Neuron (in vitro differentiated cells): ENCODE measurements at regions not wholly inside any gene's neighbourhood (a gene's known extent, or its start where the extent isn't known, plus 50 kb on each side); places are given as distances from the start of the nearest gene placed in this dataset.

ENCODE experiments used
- H2AFZ ChIP-seq: one replicate; pipeline ENCODE4 v1.6.1; 2013; ENCODE audit warnings: low read depth, mild to moderate bottlenecking, inconsistent platforms, low read length, moderate library complexity
- H3K27me3 ChIP-seq: one replicate; pipeline ENCODE4 v1.6.1; 2013; ENCODE audit warnings: low read length; ENCODE audit not compliant: insufficient read depth
- H3K36me3 ChIP-seq: one replicate; pipeline ENCODE4 v1.6.1; 2013; ENCODE audit warnings: low read length; ENCODE audit not compliant: insufficient read depth
- H3K4me1 ChIP-seq: one replicate; pipeline ENCODE4 v1.6.1; 2013; ENCODE audit warnings: low read length; ENCODE audit not compliant: insufficient read depth
- H3K4me3 ChIP-seq: 2 replicates; pipeline ENCODE4 v1.5.1; 2013; ENCODE audit warnings: mild to moderate bottlenecking, low read length, moderate library complexity
- H3K9me3 ChIP-seq: one replicate; pipeline ENCODE4 v1.6.1; 2013; ENCODE audit warnings: low read length

DNA sequence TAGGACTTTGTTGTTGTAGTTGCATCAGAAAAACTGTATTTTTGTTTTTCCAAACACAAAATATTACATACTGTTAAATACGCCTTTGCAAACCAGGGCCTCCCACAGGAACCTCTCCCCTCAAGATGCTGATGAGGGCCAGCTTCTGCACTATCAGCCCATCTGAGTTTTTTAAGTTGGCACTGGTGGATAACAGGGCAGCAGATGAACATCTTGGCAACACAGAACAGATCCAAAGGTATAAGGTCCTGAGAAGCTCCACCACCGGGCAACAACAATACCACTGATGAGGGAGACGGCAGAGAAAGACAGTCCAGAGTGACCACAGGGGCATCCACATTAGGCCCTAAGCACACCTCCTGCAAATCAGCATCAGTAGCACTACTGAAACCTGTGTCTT lies 177.7 kb downstream of the DLL1 start:
- peaks cover 11% of the 10 kb centered on the region for H3K27me3 ChIP-seq
- H3K4me1 ChIP-seq: no peaks in the 10 kb centered on the region
- no peaks in the 10 kb centered on the region for H3K36me3 ChIP-seq
- no peak overlapping the region for H3K4me3 ChIP-seq
- no peak overlapping the region for H2AFZ ChIP-seq
- H3K9me3 ChIP-seq: peaks cover 2% of the 10 kb centered on the region

DNA sequence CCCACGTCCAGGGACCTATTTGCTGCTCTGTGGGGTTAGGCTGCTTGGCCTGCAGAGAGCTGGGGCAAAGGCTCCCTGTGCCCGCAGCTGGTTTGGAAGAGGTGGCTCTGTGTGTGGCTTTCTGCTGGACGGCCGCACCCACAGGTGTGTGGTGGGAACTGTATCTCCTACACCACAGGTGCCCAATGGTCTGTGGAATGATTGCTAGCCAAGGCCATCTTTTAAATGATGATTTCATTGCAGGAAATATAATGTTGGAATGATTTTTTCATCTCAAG lies 178.4 kb downstream of the DLL1 start:
- H3K36me3 ChIP-seq: no peaks in the 10 kb centered on the region
- no peaks in the 10 kb centered on the region for H3K4me1 ChIP-seq
- H3K4me3 ChIP-seq: no peak overlapping the region
- peaks cover 2% of the 10 kb centered on the region for H3K9me3 ChIP-seq
- H3K27me3 ChIP-seq: peaks cover 11% of the 10 kb centered on the region
- no peak overlapping the region for H2AFZ ChIP-seq

DNA sequence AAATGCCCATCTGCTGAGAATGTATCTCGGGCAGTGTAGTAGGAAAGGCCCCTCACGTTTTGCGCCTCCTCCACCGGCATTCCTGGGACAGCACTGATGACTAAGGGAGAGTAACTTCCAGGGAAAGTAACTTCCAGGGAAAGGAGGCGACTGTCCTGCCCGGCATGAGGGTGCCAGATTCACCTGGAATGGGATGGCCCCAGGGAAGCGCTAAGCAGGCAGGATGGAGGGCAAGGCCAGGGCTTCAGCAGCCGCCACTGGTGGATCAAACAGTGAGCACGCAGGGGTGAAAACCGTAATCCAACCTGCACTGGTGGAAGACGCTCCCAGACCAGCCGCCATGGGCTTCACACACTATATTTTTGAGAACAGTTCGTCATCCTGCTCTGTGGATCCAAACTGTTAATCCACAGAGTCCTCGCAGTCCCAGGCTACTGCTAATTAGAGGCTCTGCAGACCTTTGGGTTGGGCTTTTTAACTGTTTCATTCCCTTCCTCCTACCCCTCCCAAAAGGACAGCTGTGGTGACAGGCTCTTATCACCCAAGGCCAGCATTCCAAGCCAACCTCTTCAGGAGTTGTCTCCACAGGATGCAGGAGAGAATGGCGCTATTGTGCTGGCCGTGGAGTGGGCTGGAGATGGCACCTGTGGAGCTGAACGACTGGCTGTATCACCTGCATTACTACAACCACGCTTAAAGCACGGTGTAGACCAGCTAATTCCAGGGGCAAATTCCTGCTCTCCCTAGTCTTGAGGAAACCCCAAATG lies 178.9 kb downstream of the DLL1 start:
- no peak overlapping the region for H3K4me3 ChIP-seq

DNA sequence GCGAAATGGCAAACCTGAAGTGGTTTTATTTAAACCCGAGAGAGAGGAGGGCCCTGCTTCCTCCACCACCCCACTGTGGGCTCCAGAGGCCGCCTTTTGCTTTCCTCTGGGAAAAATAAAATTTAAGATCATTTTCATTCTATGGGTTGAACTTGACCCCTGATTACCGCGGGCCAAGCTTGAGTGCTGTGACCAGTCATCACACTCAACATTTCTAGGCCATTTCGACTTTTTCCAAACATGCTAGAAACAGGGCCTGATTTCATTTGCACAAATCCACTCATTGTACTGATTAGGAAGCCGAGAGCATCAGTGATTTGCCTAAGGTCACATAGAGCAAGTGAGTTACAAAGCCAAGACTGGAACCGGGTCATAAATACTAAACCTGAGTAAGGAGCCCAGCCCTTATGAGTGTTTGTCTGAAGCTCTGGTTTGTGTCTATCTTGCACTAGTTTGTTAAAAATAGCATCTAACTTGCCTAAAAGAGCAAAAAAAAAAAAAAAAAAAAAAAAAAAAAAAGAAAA lies 179.7 kb downstream of the DLL1 start:
- Histone ChIP-seq H3K4me3 (no peak overlapping the region), H2AFZ (no peak overlapping the region), H3K36me3 (no peaks in the 10 kb centered on the region), H3K4me1 (no peaks in the 10 kb centered on the region), H3K9me3 (peaks cover 2% of the 10 kb centered on the region), H3K27me3 (peaks cover 11% of the 10 kb centered on the region)

More for the DNA sequence above, 178.9 kb downstream of the DLL1 start:
- H3K9me3 ChIP-seq: peaks cover 2% of the 10 kb centered on the region
- H3K4me1 ChIP-seq: no peaks in the 10 kb centered on the region
- H2AFZ ChIP-seq: no peak overlapping the region
- H3K27me3 ChIP-seq: peaks cover 11% of the 10 kb centered on the region
- no peaks in the 10 kb centered on the region for H3K36me3 ChIP-seq

DNA sequence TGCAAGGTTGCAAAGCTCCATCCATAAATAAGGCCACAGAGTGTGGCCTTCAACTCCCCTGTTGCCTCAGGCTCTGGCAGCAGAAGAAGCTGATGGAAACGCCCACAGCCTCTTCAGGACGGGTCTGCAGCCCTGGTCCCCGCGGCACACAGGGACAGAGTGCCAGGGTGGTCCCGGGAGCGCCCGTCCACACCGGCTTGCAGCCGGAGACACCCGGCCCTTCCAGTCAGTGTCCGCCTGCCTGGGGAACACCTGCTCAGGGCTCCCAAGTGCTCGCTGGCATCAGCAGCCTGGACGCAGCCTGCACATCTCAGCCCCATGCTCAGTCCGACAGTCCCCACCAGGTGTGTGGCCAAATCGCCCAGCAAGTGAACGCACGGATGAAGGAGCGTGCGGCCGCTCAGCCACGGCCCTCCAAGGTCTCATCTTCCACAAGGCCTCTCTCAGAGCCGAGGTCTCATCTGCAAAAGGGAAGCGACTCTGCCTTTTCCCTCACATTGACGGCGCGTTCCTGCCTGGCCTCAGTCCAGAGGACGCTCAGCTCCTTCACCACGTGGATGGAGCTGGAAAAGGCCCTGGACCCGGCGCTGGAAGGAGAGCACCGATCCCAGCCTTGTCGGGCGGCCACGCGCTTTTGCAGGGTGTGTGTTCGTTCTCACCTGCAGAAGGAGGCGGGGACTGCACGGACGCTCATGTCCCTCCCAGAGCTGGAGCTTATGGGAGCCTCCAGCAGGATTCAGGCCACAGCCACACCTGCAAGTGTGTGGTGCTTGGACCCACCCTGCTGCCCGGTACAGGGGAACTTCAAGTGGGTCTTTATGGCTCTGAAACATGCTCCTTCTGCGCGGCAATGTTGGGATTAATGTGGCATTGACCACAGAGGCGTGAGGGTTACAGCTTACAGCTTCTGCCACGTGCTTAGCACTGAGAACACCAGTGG lies 180.4 kb downstream of the DLL1 start:
- no peaks in the 10 kb centered on the region for H3K4me1 ChIP-seq

DNA sequence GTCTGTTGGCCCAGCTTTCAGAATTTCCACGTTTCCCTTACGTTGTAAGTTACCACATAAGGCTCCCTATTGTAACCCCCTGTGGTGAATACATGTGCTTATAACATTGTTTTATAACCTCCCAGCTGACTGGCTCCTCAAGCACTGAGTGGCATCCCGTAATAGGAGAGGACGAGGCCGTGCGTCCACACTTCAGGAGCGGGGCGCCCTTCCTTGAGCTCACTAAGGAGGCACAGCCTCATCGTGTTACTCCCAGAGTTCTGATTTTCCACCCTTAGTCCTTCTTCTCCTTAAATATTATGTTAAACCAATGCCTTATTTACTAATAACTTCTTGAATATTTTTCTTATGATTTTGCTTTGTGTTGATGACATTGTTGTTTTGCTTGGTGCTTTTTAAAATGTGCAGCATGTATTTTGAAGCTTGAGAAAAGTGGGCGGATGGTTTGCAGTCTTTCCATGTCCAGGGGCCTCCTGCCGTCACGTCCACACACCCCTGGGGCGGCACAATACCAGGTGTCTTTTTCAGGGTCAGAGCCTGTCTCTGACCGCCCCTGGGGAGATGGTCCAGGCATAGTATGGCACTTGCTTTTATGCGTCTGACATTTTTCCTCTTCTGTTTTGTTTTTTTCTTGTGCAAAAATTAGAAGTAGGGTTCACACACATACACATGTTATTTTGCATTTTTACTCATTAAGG lies 181.8 kb downstream of the DLL1 start:
- Histone ChIP-seq H3K4me3 (no peak overlapping the region), H3K9me3 (no peaks in the 10 kb centered on the region), H2AFZ (no peak overlapping the region), H3K36me3 (no peaks in the 10 kb centered on the region), H3K4me1 (no peaks in the 10 kb centered on the region), H3K27me3 (peaks cover 7% of the 10 kb centered on the region)

More for the DNA sequence above, 180.4 kb downstream of the DLL1 start:
- peaks cover 7% of the 10 kb centered on the region for H3K27me3 ChIP-seq
- H3K4me3 ChIP-seq: no peak overlapping the region
- H3K9me3 ChIP-seq: peaks cover under 1% of the 10 kb centered on the region
- H2AFZ ChIP-seq: no peak overlapping the region
- H3K36me3 ChIP-seq: no peaks in the 10 kb centered on the region

DNA sequence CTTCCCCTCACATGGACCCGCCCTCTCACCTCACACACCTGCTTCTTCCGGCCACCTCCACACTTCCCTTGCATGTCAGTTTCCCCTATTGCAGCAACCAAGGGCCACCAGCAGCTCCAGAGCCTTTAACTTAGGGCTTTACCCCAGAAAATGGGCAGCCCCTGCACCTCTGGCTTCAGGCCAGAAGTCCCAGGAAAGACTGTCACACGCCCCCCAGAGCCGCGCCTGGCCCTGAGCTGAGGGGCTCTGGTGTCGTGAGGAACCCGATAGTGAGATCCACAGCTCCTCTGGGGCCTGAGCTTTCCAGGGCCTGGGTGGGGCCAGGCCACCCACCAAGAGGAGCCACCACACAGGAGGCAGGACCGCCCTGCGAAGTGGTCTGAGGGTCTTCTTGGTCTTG lies 182.4 kb downstream of the DLL1 start:
- Histone ChIP-seq H3K36me3 (no peaks in the 10 kb centered on the region), H2AFZ (no peak overlapping the region), H3K4me3 (no peak overlapping the region), H3K27me3 (peaks cover 7% of the 10 kb centered on the region), H3K4me1 (no peaks in the 10 kb centered on the region), H3K9me3 (no peaks in the 10 kb centered on the region)

DNA sequence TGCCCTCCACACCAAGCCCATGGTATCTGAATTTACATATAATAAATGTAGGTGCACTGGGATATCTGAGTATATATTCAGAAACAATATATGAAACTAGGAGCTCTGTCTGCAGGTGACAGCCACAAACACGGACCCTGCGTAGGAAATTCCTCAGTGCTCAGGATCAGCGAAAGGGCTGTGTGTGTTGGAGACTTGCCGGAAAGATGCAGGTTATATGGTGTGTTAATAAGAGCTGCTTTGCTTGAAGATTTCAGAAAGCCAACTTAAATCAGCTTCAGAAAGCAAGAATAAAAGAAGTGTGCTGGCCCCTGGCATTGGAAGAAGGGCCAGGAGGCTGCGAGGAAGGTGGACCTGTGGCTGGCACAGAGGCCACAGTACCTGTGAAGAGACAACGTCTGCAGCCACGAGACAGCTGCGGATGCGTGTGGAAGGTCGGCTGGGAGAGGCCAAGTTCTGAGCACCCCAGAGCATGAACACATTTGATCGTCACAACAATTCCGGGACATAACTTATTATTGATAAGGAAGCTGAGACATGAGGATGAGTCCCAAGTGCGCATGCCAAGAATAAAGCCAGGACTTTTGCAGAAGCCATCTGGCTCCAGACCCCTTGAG lies 183.2 kb downstream of the DLL1 start:
- Histone ChIP-seq H3K9me3 (no peaks in the 10 kb centered on the region), H3K4me1 (no peaks in the 10 kb centered on the region), H2AFZ (no peak overlapping the region), H3K36me3 (no peaks in the 10 kb centered on the region), H3K4me3 (no peak overlapping the region), H3K27me3 (peaks cover 4% of the 10 kb centered on the region)

DNA sequence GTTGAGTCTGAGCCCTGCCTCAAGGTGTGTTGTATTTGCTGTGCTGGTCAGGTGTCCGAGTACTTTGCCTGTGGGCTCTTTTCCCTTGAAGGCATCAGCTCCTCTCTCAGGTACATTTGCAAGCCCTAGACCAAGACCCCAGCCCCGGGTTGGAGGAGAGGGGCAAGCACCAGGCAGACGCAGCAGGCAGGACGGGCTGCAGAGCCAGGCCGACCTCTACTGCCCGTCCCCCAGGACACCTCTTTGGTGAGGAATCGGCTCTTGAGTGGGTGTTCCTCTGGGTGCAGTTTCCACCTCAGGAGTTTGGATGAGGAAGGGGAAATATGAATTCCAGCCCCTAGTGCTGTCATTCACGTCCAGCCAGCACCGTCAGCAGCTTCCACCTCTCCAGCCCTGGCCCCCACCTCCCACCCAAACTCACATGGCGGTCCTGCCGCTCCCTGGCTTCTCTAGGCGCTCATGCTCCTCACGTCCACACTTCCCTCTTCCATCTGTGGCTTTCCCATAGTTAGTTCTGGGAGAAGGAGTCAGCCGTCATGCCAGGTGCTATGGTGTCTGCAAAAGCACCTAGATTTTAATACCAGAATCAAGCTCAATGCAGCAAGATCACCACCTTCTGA lies 183.9 kb downstream of the DLL1 start:
- Histone ChIP-seq H3K4me1 (no peaks in the 10 kb centered on the region), H3K27me3 (peaks cover 4% of the 10 kb centered on the region), H3K9me3 (no peaks in the 10 kb centered on the region), H3K4me3 (no peak overlapping the region), H3K36me3 (no peaks in the 10 kb centered on the region), H2AFZ (no peak overlapping the region)

DNA sequence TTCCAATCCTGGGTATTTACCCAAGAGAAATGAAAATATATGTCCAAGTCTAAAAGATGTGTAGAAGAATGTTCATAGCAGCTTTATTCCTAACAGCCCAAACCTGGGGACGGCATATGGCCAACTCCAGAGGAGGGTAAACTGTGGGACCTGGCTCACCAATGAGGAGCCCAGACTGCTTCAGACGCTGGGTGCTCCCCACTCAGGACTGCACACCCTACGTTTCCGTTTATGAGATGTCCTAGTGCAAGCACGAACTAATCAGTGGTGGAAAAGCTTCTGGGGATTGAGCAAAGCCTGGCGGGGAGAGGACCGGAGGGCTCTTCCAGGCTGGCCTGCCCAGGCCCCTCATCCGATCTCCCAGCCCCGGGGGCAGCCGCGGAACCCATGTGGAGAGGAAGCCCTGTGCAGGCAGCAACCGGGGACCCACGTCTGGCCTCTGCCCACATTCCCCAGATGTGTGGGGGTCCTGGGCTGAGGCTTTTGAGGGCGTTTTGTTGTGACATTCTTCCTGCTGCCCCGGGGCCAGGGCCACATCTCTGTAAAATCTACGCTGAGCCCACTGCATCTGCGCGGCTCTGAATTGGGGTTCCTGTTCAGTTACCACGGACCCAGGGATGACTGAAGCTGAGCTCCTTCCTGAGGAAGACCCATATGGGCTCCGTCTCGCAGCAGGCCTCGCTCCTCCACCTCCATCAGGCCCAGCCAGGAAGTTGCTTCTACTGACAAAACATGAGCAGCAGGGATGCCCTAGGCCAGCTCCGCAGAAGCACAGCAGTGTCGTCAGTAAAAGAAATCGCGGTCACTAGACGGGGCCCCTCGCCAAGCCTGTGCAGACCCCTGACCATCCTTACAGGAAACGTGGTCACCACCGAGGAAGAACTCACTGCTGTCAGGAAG lies 188.0 kb downstream of the DLL1 start:
- H3K9me3 ChIP-seq: no peaks in the 10 kb centered on the region
- no peaks in the 10 kb centered on the region for H3K27me3 ChIP-seq
- H3K4me1 ChIP-seq: no peaks in the 10 kb centered on the region
- H3K4me3 ChIP-seq: no peak overlapping the region
- H3K36me3 ChIP-seq: no peaks in the 10 kb centered on the region
- H2AFZ ChIP-seq: no peak overlapping the region

DNA sequence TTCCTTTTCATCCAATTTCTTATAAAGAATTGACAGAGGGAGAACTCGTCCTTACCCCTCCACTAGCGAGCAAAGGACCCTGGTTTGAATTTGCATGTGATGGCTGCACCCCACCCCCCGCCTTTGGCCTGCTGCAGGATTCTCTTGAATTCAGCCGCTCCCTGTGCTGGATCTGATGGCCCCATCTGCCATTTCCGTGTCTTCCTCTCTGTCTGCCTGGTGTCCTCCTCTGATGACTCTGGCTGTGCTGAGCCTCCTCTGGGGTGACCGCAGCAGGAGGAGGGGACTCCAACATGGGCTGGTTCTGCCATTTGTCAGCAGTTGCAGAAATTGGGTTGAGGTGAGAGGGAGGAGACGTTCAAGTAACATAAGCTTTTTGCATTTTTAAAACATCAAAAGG lies 188.8 kb downstream of the DLL1 start:
- Histone ChIP-seq H3K9me3 (no peaks in the 10 kb centered on the region), H3K4me1 (peaks cover 2% of the 10 kb centered on the region), H2AFZ (no peak overlapping the region), H3K4me3 (no peak overlapping the region), H3K27me3 (peaks cover 3% of the 10 kb centered on the region), H3K36me3 (no peaks in the 10 kb centered on the region)
